H1 (cell line): ENCODE measurements at regions not wholly inside any gene's neighbourhood (a gene's known extent, or its start where the extent isn't known, plus 50 kb on each side); places are given as distances from the start of the nearest gene placed in this dataset.

ENCODE experiments used
- CTCF ChIA-PET: fragments of 300-600 bp; sonication (Branson Sonifier 250); formaldehyde crosslinking; loops from one replicate; lab custom pipeline; 2021; ENCODE audit not compliant: partially characterized antibody; lab: Charles Lee
- POLR2A ChIA-PET: fragments of 300-600 bp; sonication (Branson Sonifier 250); formaldehyde crosslinking; loops from one replicate; lab custom pipeline; 2021; ENCODE audit warnings: inconsistent platforms; ENCODE audit not compliant: partially characterized antibody; lab: Charles Lee
- DNase-seq, 2 experiments: peaks; one replicate each; pipeline versions ENCODE4 v3.0.0 to v3.0.0-alpha.2; 2010 to 2022; ENCODE audit warnings: low spot score in 2 of 2, low read depth in 1 of 2, mixed read lengths in 1 of 2
- FAIRE-seq: peaks from 2 replicates; lab custom pipeline; 2011; peaks lifted over from hg19 to GRCh38; lab: Jason Lieb, UNC
- H2AFZ ChIP-seq: 2 replicates; pipeline ENCODE4 v1.8.1; 2012; ENCODE audit warnings: low read length, inconsistent platforms
- H2AK5ac ChIP-seq: 2 replicates; pipeline ENCODE4 v1.6.1; 2013; ENCODE audit warnings: low read depth, low read length
- H2BK120ac ChIP-seq: replicated peaks from 2 replicates; pipeline ENCODE3; 2013; ENCODE audit warnings: low read depth, low read length, inconsistent platforms
- H2BK12ac ChIP-seq: 2 replicates; pipeline ENCODE4 v1.6.1; 2013; ENCODE audit warnings: low read depth, low read length
- H2BK15ac ChIP-seq: 2 replicates; pipeline ENCODE4 v1.6.1; 2013; ENCODE audit warnings: low read length
- H2BK20ac ChIP-seq: 2 replicates; pipeline ENCODE4 v1.6.1; 2013; ENCODE audit warnings: low read length
- H2BK5ac ChIP-seq: 2 replicates; pipeline ENCODE4 v1.6.1; 2013; ENCODE audit warnings: low read depth, low read length
- H3K14ac ChIP-seq: 2 replicates; pipeline ENCODE4 v1.6.1; 2013; ENCODE audit warnings: inconsistent platforms; ENCODE audit not compliant: insufficient read length
- H3K18ac ChIP-seq: 2 replicates; pipeline ENCODE4 v1.6.1; 2013; ENCODE audit warnings: low read length; ENCODE audit errors: extremely low read depth
- H3K23ac ChIP-seq: 2 replicates; pipeline ENCODE4 v1.6.1; 2013; ENCODE audit warnings: inconsistent platforms; ENCODE audit not compliant: insufficient read length
- H3K23me2 ChIP-seq: 2 replicates; pipeline ENCODE4 v1.6.1; 2013; ENCODE audit warnings: low read depth, low read length
- H3K27ac ChIP-seq: 2 replicates; pipeline ENCODE4 v1.6.1; 2011; ENCODE audit warnings: low read depth, low read length, inconsistent platforms
- H3K27me3 ChIP-seq, 4 experiments: replicated peaks in 1 of 4; 1 replicate in 1 of 4; 2 replicates in 3 of 4; pipeline versions ENCODE4 v1.6.1 to v1.8.1; 2011 to 2013; ENCODE audit warnings: low read length in 3 of 4, mild to moderate bottlenecking in 3 of 4, inconsistent platforms in 2 of 4, mixed read lengths in 2 of 4, moderate library complexity in 1 of 4; ENCODE audit not compliant: control insufficient read depth in 3 of 4, insufficient read depth in 3 of 4; ENCODE audit errors: extremely low read depth in 1 of 4
- H3K36me3 ChIP-seq, 4 experiments: 2 replicates each; pipeline versions ENCODE4 v1.6.1 to v1.8.1; 2011 to 2013; ENCODE audit warnings: mild to moderate bottlenecking in 4 of 4, low read length in 3 of 4, moderate library complexity in 2 of 4, control low read depth in 1 of 4, inconsistent platforms in 1 of 4; ENCODE audit not compliant: insufficient read depth in 4 of 4, control insufficient read depth in 2 of 4
- H3K4ac ChIP-seq: replicated peaks from 2 replicates; pipeline ENCODE3; 2013; ENCODE audit warnings: low read length, low read depth, mixed read lengths, inconsistent platforms; ENCODE audit not compliant: insufficient read length
- H3K4me1 ChIP-seq, 4 experiments: replicated peaks in 1 of 4; 1 replicate in 1 of 4; 2 replicates in 3 of 4; pipeline versions ENCODE4 v1.6.1 to v1.8.1; 2011 to 2013; ENCODE audit warnings: low read length in 3 of 4, inconsistent platforms in 2 of 4, mixed read lengths in 1 of 4; ENCODE audit not compliant: insufficient read depth in 4 of 4, control insufficient read depth in 3 of 4
- H3K4me2 ChIP-seq, 2 experiments: 2 replicates each; pipeline versions ENCODE4 v1.6.1 to v1.8.1; 2011 to 2013; ENCODE audit warnings: low read depth in 2 of 2, low read length in 2 of 2, control low read depth in 1 of 2, inconsistent platforms in 1 of 2, mild to moderate bottlenecking in 1 of 2; ENCODE audit not compliant: insufficient read depth in 1 of 2
- H3K4me3 ChIP-seq, 4 experiments: fragments of 200-600, 300-600 bp in 1 of 4; sonication (generic), shearing (Covaris generic), sonication (Bioruptor Twin) in 1 of 4; 2 replicates each; pipeline versions ENCODE4 v1.5.1 to v1.8.1; 2011 to 2016; ENCODE audit warnings: low read length in 4 of 4, low read depth in 3 of 4, control low read depth in 2 of 4, inconsistent platforms in 2 of 4, mild to moderate bottlenecking in 2 of 4, mixed read lengths in 1 of 4, moderate library complexity in 1 of 4; ENCODE audit not compliant: insufficient read depth in 2 of 4; ENCODE audit errors: extremely low read depth in 1 of 4
- H3K56ac ChIP-seq: replicated peaks from 2 replicates; pipeline ENCODE3; 2013; ENCODE audit warnings: low read depth, mild to moderate bottlenecking, mixed read lengths, low read length, inconsistent platforms; ENCODE audit not compliant: insufficient read length
- H3K79me1 ChIP-seq: 2 replicates; pipeline ENCODE4 v1.6.1; 2013; ENCODE audit warnings: low read depth, low read length, control low read depth
- H3K79me2 ChIP-seq, 2 experiments: 2 replicates each; pipeline versions ENCODE4 v1.6.1 to v1.8.1; 2012 to 2013; ENCODE audit warnings: low read length in 2 of 2, mild to moderate bottlenecking in 2 of 2, inconsistent platforms in 1 of 2; ENCODE audit not compliant: insufficient read depth in 2 of 2, control insufficient read depth in 1 of 2
- H3K9ac ChIP-seq, 4 experiments: replicated peaks in 1 of 4; 1 replicate in 1 of 4; 2 replicates in 3 of 4; pipeline versions ENCODE4 v1.6.1 to v1.8.1; 2011 to 2013; ENCODE audit warnings: low read depth in 3 of 4, low read length in 3 of 4, control low read depth in 2 of 4, mild to moderate bottlenecking in 2 of 4, moderate library complexity in 2 of 4, inconsistent platforms in 1 of 4; ENCODE audit errors: extremely low read depth in 1 of 4
- H3K9me3 ChIP-seq, 2 experiments: 2 replicates each; pipeline versions ENCODE4 v1.6.1 to v1.8.1; 2012 to 2013; ENCODE audit warnings: mild to moderate bottlenecking in 2 of 2, moderate library complexity in 2 of 2, control low read depth in 1 of 2, inconsistent platforms in 1 of 2, low read depth in 1 of 2, low read length in 1 of 2, mixed read lengths in 1 of 2; ENCODE audit not compliant: insufficient read depth in 2 of 2
- H4K20me1 ChIP-seq, 2 experiments: replicated peaks in 1 of 2; 2 replicates each; pipeline versions ENCODE3 to v1.8.1; 2011 to 2013; ENCODE audit warnings: inconsistent platforms in 2 of 2, low read length in 2 of 2, mild to moderate bottlenecking in 1 of 2; ENCODE audit not compliant: insufficient read depth in 2 of 2, control insufficient read depth in 1 of 2
- H4K5ac ChIP-seq: 2 replicates; pipeline ENCODE4 v1.6.1; 2013; ENCODE audit warnings: low read length, low read depth, mixed read lengths, inconsistent platforms; ENCODE audit not compliant: insufficient read length
- H4K8ac ChIP-seq: 2 replicates; pipeline ENCODE4 v1.8.0; 2013; ENCODE audit warnings: mild to moderate bottlenecking, moderate library complexity, low read length, inconsistent platforms; ENCODE audit not compliant: insufficient read depth; ENCODE audit errors: extremely low read depth
- H4K91ac ChIP-seq: replicated peaks from 2 replicates; pipeline ENCODE3; 2013; ENCODE audit warnings: low read length, mixed read lengths, inconsistent platforms; ENCODE audit not compliant: insufficient read length
- CEBPB ChIP-seq: IDR thresholded peaks from 2 replicates; pipeline ENCODE4 v1.6.1; 2012; ENCODE audit warnings: low read depth, low read length
- KDM5A ChIP-seq: fragments of 200-600 bp; IDR thresholded peaks from 2 replicates; pipeline ENCODE4 v1.7.1; 2012; ENCODE audit warnings: mild to moderate bottlenecking, low read length, inconsistent platforms, mixed read lengths
- POU5F1 ChIP-seq: IDR thresholded peaks from 2 replicates; pipeline ENCODE4 v1.6.1; 2011; ENCODE audit warnings: low read depth, mild to moderate bottlenecking, low read length, moderate library complexity
- SAP30 ChIP-seq: fragments of 300-600 bp; sonication (generic); IDR thresholded peaks from 2 replicates; pipeline ENCODE4 v1.7.1; 2012; ENCODE audit warnings: low read length, moderate library complexity, mild to moderate bottlenecking, inconsistent platforms; ENCODE audit not compliant: insufficient read depth, insufficient replicate concordance
- SIRT6 ChIP-seq: IDR thresholded peaks from one replicate; pipeline ENCODE4 v1.7.1; 2012; ENCODE audit warnings: low read length, inconsistent platforms
- TAF7 ChIP-seq: optimal IDR thresholded peaks from 2 replicates; pipeline ENCODE3; 2011; ENCODE audit warnings: low read depth, mild to moderate bottlenecking, inconsistent platforms, low read length, moderate library complexity, borderline replicate concordance
- TCF12 ChIP-seq: IDR thresholded peaks from 2 replicates; pipeline ENCODE4 v1.6.1; 2011; ENCODE audit warnings: low read depth, mild to moderate bottlenecking, low read length
- TEAD4 ChIP-seq: IDR thresholded peaks from 2 replicates; pipeline ENCODE4 v1.6.1; 2012; ENCODE audit warnings: low read depth, low read length, inconsistent platforms, mixed read lengths
- YY1 ChIP-seq: IDR thresholded peaks from 2 replicates; pipeline ENCODE4 v1.6.1; 2011; ENCODE audit warnings: low read depth, mild to moderate bottlenecking, low read length
- WGBS, 2 experiments: shearing (Covaris generic) in 1 of 2; methylation state at CpG; one replicate each; pipeline versions ENCODE4 v1.1.6 to v1.1.7; 2013 to 2015; ENCODE audit warnings: low lambda C conversion rate in 2 of 2, mixed read lengths in 2 of 2, inconsistent platforms in 1 of 2, low coverage in 1 of 2, missing lambda C conversion rate in 1 of 2; ENCODE audit not compliant: insufficient replicate concordance in 2 of 2, insufficient coverage in 1 of 2, insufficient read length in 1 of 2; ENCODE audit errors: extremely low coverage in 1 of 2, missing lambda C conversion rate in 1 of 2; 5-methylcytosine and 5-hydroxymethylcytosine counted together

GRCh38 chr2:45205480-45205879 lies 196.2 kb upstream of the SIX2 start:
- Histone ChIP-seq H2AK5ac (no peak overlapping the region), H3K79me1 (no peaks in the 10 kb centered on the region), H2BK12ac (no peak overlapping the region), H2BK120ac (no peak overlapping the region), H3K23ac (no peak overlapping the region), H3K4me1 (no peaks in the 10 kb centered on the region), H3K4me2 (no peak overlapping the region), H3K4ac (no peak overlapping the region), H2BK5ac (no peak overlapping the region), H4K5ac (no peak overlapping the region), H3K23me2 (no peaks in the 10 kb centered on the region; the same call in 1 of the 2 replicates), H3K79me2 (no peaks in the 10 kb centered on the region), H3K56ac (no peak overlapping the region), H2BK20ac (no peak overlapping the region), H3K27me3 (no peaks in the 10 kb centered on the region; a peak in 1 of 7 replicates), H4K20me1 (no peaks in the 10 kb centered on the region), H4K8ac (no peak overlapping the region), H3K4me3 (no peak overlapping the region), H2BK15ac (no peak overlapping the region), H2AFZ (no peak overlapping the region), H3K18ac (no peak overlapping the region), H3K14ac (no peak overlapping the region), H4K91ac (no peak overlapping the region), H3K36me3 (no peaks in the 10 kb centered on the region), H3K27ac (no peak overlapping the region), H3K9me3 (no peaks in the 10 kb centered on the region), H3K9ac (no peak overlapping the region)
- no peak for FAIRE-seq
- TF ChIP-seq TCF12 (no peak), CEBPB (no peak), POU5F1 (no peak), SAP30 (no peak), SIRT6 (no peak), TAF7 (no peak), TEAD4 (no peak), YY1 (no peak), KDM5A (no peak)
- WGBS, 2 experiments, result 90% methylated on average over 4 of the region's 4 CpGs; no CpG with 5 or more reads in 1 of the 2 experiments
- POLR2A ChIA-PET, result no interaction called here
- CTCF ChIA-PET, result no interaction called here
- DNase-seq, result peak in 1 of 2 experiments; percentile 27
